Cardiac muscle cell (in vitro differentiated cells and primary cell): ENCODE measurements at regions not wholly inside any gene's neighbourhood (a gene's known extent, or its start where the extent isn't known, plus 50 kb on each side); places are given as distances from the start of the nearest gene placed in this dataset.

Source experiments
- DNase-seq, 2 donors: peaks; one replicate each; pipeline versions ENCODE4 v3.0.0 to v3.0.0-alpha.2; 2010 to 2017; ENCODE audit warnings: low read depth in 1 of 2, low spot score in 1 of 2
- H3K27ac ChIP-seq: fragments of 200-600 bp; sonication (generic); 2 replicates; pipeline ENCODE4 v1.5.1; 2016
- H3K27me3 ChIP-seq: fragments of 200-600 bp; sonication (generic); 2 replicates; pipeline ENCODE4 v1.6.0; 2016; ENCODE audit warnings: control low read depth
- H3K36me3 ChIP-seq: fragments of 200-600 bp; sonication (generic); 2 replicates; pipeline ENCODE4 v1.5.1; 2016; ENCODE audit warnings: control low read depth
- H3K4me1 ChIP-seq: fragments of 200-600 bp; sonication (generic); 2 replicates; pipeline ENCODE4 v1.8.1; 2017; ENCODE audit warnings: low read depth, mild to moderate bottlenecking, mixed run types
- H3K4me3 ChIP-seq: fragments of 200-600 bp; sonication (generic); 2 replicates; pipeline ENCODE4 v1.5.1; 2016; ENCODE audit warnings: mild to moderate bottlenecking
- H3K9me3 ChIP-seq: fragments of 200-600 bp; sonication (generic); 2 replicates; pipeline ENCODE4 v1.5.1; 2017; ENCODE audit warnings: low read depth, mild to moderate bottlenecking, control low read depth
- CTCF ChIP-seq: IDR thresholded peaks from 2 replicates; pipeline ENCODE4 v1.5.1; 2012; ENCODE audit warnings: low read depth, mild to moderate bottlenecking, low read length

DNA sequence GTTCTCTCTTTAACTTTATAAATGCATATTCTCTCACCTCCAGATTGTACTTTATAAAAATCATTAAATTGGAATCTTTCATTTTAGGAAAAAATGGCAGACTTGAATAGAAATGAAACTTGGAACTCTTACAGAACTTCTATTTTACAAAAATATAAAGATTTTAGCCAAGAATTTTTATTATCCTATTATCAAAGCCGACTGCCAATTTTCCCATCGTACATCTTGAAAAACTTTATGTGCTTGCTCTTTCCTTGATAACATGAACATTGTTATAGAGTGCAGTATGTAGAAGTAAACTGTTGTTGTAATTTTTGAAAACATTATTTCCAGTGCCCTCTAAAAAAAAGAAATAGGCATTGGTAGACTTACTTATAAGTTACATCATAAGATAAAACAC lies 475.7 kb upstream of the REG3G start:
- H3K4me3 ChIP-seq, result no peak overlapping the region
- no peaks in the 10 kb centered on the region for H3K36me3 ChIP-seq
- H3K9me3 ChIP-seq, result no peaks in the 10 kb centered on the region
- H3K27me3 ChIP-seq, result no peaks in the 10 kb centered on the region
- H3K27ac ChIP-seq, result no peak overlapping the region
- no peak for DNase-seq
- TF ChIP-seq CTCF, result no peak
- peaks cover 13% of the 10 kb centered on the region for H3K4me1 ChIP-seq

DNA sequence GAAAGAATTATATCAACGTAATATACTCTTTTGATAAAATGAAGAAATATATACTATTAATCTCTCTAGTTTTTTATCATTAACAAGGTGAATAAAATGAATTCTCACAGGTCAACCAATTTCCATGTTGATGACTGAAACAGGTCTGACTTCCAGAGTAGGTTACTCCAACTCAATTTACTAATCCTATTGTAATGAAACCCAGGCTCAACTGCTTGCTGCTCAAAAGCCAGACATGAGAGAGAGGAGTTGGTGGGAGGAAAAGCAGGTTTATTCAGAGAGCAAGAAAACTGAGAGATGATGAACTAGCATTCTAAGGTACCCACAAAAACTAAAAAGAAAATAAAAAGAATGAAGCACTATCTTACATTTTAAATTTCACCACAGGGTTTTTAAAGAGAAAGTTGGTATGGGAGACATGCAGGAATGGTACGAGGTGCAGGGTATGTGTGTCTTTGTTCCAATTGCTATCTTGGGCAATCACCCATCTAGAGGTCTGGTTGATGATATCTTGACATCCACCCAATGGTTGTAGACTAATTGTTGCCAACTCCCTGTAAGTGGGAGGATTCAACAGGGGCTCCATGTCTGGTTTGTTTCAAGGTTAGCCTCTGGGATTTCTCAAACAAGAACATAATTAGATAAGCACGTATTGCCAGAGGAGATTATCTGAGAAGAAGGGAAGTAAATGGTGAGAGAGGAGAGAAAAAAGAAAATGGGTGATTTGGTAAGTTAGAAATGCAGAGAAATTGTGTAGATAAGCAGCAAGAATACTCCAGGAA lies 471.4 kb upstream of the REG3G start:
- H3K9me3 ChIP-seq, result no peaks in the 10 kb centered on the region
- peaks cover 13% of the 10 kb centered on the region for H3K4me1 ChIP-seq
- no peak overlapping the region for H3K27ac ChIP-seq
- H3K4me3 ChIP-seq, result no peak overlapping the region
- no peak for TF ChIP-seq CTCF
- DNase-seq, result peak in 1 of 2 donors; percentile 40
- H3K36me3 ChIP-seq, result no peaks in the 10 kb centered on the region
- no peaks in the 10 kb centered on the region for H3K27me3 ChIP-seq

- no peak for TF ChIP-seq CTCF
- Histone ChIP-seq H3K4me1 (no peaks in the 10 kb centered on the region), H3K27ac (no peak overlapping the region)
Measured at GRCh38 chr2:78561876-78562275, 463.6 kb upstream of the REG3G start.

DNA sequence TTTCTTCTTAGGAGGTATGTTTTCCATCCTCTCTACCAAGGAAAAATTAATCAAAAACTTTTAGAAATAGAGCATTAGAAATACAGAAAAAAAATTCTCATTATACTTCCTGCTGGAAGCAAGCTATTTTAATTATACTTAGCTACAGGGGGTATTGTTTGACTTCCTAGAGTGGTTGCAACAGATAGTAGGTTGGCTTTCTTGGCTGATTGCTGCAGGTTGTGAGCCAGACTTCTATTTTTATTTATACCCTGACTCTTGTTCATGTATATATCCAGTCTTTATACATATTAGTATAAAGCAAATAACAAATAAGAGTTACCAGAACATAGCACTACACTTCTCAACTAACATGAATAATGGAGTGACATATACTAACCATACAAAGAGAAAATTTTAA lies 460.8 kb upstream of the REG3G start:
- Histone ChIP-seq H3K27me3 (no peaks in the 10 kb centered on the region), H3K4me1 (no peaks in the 10 kb centered on the region), H3K27ac (no peak overlapping the region), H3K4me3 (no peak overlapping the region), H3K36me3 (no peaks in the 10 kb centered on the region), H3K9me3 (no peaks in the 10 kb centered on the region)
- TF ChIP-seq CTCF, result no peak
- DNase-seq, result no peak

More at GRCh38 chr2:78561876-78562275, 463.6 kb upstream of the REG3G start:
- Histone ChIP-seq H3K4me3 (no peak overlapping the region), H3K36me3 (no peaks in the 10 kb centered on the region), H3K27me3 (no peaks in the 10 kb centered on the region), H3K9me3 (no peaks in the 10 kb centered on the region)
- no peak for DNase-seq

DNA sequence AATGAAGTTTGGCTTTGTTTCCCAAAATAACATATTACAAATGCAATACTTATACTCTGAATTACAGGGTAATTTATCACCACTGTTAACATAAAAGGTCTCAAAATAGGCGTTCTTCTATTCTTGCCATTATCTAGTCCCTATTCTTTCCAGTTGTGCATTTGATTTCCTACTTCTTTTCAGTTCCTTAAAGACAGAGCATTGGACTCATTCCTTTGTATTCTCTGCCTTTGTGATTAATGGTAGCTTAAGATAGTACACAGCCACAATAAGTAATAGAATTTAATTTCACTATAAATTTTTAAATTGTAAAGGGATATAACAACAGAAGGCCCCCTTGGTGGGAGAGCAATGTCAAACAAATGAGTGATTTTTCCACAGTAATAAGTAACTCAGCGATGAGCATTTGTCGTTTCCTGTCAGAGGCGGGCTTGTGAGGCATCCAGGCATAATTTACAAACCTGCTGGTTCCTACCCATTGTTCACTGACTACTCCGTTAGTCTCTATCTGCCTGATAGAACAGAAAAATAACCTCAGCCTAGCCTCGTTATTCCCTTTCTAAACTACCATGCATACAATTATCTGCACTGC lies 456.6 kb upstream of the REG3G start:
- Histone ChIP-seq H3K4me3 (no peak overlapping the region), H3K27ac (no peak overlapping the region), H3K9me3 (no peaks in the 10 kb centered on the region), H3K27me3 (no peaks in the 10 kb centered on the region), H3K4me1 (no peaks in the 10 kb centered on the region), H3K36me3 (no peaks in the 10 kb centered on the region)
- no peak for TF ChIP-seq CTCF
- no peak for DNase-seq
